SU-DHL-6 (cell line): ENCODE measurements at regions not wholly inside any gene's neighbourhood (a gene's known extent, or its start where the extent isn't known, plus 50 kb on each side); places are given as distances from the start of the nearest gene placed in this dataset.

Experiments
- CTCF ChIP-seq: fragments of 200-600 bp; sonication (generic); IDR thresholded peaks from one replicate; pipeline ENCODE4 v1.5.1; 2017; ENCODE audit warnings: antibody characterized with exemption, mild to moderate bottlenecking, low read length, moderate library complexity; ENCODE audit not compliant: insufficient read depth, poor library complexity, severe bottlenecking
- EZH2phosphoT487 ChIP-seq: fragments of 200-600 bp; sonication (generic), shearing (Covaris generic); conservative IDR thresholded peaks from 2 replicates; pipeline ENCODE4 v1.6.1; 2018; ENCODE audit warnings: mild to moderate bottlenecking, antibody characterized with exemption, low read length, moderate library complexity, mixed read lengths

DNA sequence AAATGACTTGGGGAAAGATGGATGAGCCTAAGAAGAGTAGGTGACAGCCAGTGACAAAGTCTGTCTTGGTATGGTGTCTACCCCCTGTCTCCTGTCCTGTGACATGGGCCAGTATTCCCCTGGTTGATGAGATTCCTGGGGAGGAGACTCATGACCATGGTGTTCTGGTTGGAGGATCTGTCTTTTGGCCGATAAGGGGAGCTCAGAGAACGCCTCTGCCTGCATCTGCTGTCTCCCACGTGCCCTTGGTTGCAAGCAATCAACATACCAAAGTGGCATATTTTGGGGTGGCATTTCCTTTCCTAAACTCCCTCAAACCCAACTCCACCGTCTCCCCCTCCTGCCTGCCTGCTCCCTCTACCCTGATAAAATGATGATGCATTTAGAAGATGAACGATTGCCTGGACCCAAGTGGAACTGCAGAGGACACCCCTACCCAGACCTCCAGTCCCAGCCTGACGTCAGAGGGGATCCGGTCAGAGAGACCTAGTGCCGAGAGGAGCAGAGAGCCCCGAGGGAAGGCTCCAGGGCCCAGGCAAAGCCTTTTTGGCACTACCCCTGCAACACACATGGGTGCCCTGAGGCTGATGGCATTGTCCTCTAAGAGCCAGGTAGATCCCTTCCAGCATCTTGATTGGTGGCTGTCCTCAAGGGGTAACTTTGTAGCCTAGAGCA is 88.0 kb upstream of the KCNK12 start:
- peak; percentile 35 for TF ChIP-seq CTCF
- no peak for TF ChIP-seq EZH2phosphoT487
